ENCODE measurements at regions not wholly inside any gene's neighbourhood (a gene's known extent, or its start where the extent isn't known, plus 50 kb on each side); places are given as distances from the start of the nearest gene placed in this dataset.

- TF ChIP-seq POLR2AphosphoS5 (IDR thresholded peaks at IDR 0.05; ENCODE audit: insufficient read depth in 1 of 2, low read depth in 1 of 2) (no peak), CTCF (IDR thresholded peaks at IDR 0.05) (no peak), POLR2A (IDR thresholded peaks at IDR 0.05) (no peak)
These were observed 54.5 kb upstream of the DSP start for GRCh38 chr6:7486951-7487350.

All from vagina (tissue), 2 donors.